A204.1 (cell line): ENCODE measurements at regions not wholly inside any gene's neighbourhood (a gene's known extent, or its start where the extent isn't known, plus 50 kb on each side); places are given as distances from the start of the nearest gene placed in this dataset.

Source experiments
- FAIRE-seq: peaks from 2 replicates; lab custom pipeline; 2012; peaks lifted over from hg19 to GRCh38; lab: Jason Lieb, UNC

GRCh38 chr4:138078751-138079520 is 163.2 kb downstream of the SLC7A11 start:
- no peak for FAIRE-seq

DNA sequence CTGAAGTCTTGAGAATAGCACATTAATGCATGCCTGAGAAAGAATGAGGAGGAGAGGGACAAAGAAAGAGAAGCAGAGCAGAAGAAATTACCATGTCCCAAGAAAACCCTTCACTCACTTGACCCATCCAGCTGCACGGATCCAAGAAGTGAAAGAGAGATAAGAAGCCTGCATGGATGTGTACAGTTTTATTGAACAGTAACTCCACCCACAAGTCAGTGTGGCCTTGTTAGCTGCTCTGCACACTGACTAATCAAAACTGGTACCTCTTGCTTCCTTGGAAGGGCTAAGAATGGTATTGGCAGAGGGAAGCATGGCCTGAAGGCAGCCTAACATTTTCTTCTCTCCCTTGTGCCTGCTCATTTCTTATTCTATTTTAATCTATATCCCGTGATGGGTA is 163.9 kb downstream of the SLC7A11 start:
- FAIRE-seq: no peak

DNA sequence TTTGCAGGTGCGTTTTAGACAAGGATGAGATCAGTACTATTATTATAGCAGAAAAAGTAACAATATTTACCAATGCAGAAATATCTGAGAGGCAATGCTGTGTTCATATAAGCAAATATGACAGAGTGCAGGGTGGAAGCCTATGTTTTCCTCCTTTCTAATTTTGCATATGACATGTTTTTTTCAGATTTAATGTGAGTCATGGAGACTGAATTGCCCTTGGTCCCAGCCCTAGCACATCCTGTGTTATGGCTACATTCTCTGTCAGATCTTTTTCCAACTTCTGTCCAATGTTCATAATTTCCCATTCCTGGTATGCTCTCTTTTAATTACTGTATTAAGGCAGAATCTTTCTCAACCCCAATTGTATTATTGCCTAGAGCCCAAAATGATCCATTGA is 165.6 kb downstream of the SLC7A11 start:
- no peak for FAIRE-seq

- FAIRE-seq: no peak
These were observed 171.3 kb downstream of the SLC7A11 start for GRCh38 chr4:138070816-138071215.

DNA sequence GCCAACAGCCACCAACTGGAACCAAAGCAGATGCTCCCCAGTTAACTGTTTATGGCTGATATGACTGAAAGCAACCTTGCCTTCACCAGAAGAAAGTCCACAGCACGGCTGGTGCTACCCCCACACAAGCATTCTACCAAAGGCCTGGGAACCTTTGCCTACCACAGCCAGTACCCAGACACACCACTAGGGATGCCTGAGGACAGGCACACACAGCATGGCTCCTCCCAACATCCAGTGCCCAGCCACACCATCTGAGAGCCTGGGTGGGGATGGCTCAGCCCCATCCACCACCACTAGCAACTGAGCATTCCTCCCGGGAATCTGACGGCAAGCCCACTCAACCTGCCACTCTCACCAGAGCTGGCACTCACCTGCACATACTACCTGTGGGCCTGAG is 178.6 kb downstream of the SLC7A11 start:
- FAIRE-seq: no peak

DNA sequence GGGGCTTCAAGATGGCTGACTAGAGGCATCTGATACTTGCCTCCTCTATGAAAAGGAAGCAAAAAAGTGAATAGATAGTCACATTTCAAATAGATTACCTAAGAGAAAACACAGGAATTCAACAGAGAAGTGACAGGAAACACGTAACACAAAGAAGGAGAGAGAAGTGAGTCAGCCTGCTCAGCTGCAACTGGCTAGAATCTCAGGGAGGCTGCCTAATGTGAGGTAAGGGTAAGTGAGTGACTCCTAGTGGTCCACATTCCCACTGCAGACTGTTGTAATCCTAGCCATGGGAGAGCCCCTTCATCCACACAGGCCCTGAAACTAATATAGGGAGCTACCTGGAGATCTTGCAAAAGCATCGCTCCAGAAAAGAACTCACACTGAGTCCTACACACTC is 179.2 kb downstream of the SLC7A11 start:
- no peak for FAIRE-seq

DNA sequence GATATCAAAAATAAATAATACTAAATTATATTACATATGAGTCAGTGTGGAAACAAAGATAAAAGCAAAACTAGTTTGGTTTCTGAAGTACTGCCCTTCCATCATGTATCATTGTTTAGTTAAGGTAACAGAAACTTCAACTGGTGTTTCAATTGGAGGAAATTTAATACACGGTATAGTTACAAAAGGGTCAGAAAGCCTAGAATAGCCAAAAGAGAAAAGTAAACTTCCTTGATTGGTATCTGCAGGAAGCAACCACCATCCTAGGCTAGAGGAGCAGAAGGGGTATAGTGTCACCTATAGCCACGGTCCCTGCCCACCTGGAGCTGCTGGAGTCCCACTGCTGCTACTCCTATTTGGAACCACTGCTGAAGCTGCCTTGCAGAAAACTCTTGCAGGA is 185.6 kb downstream of the SLC7A11 start:
- FAIRE-seq: no peak

DNA sequence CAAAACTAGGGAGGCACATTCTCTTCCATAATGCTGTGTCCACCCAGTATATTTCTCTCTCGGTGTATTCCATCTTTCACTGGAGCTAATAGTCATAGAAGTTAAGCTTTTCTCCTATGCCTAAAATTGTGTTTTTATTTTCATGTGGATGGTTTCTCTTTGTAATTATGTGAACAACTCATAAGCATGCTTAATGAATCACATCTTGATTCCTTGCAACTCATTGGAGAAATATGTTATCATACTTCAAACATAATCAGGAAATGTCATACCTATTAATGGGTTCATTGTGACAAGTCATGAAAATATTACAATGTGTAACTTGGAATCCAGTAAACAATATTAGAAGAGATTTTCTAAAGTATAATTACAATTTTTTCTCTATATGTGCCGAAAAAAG is 186.3 kb downstream of the SLC7A11 start:
- FAIRE-seq: no peak

DNA sequence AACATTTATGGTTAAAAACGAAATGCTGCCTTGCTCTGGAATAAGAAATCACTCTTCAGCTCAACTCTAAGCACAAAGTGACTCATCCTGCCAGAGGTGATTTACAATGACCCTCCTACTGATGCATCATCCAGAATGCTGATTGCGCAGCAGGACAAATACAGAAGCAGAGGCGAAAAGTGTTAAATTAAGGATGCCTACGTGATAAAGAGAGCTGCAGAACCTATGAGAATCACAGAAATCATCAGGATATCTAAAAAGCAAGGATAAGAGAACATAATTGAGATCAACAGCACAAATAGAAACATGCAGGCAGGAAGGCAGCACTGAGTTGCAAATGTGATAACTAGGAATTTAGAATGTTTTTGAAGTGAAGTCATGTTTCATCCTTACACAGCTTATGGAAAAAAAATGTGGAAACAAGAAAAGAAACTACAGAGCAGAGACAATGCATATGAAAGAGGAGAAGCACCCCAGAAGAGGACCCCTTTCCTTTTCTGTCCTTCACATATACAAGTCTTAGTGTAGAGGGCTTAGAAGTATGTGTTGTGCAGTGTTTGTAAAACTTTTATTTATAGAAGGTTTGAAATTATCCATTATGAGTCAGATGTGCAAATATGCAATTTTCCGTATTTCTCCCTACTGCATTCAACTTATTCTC is 188.4 kb downstream of the SLC7A11 start:
- no peak for FAIRE-seq

GRCh38 chr4:138052806-138053632 is 189.1 kb downstream of the SLC7A11 start:
- FAIRE-seq: no peak

- no peak for FAIRE-seq
These were observed 191.0 kb downstream of the SLC7A11 start for GRCh38 chr4:138051157-138051556.

DNA sequence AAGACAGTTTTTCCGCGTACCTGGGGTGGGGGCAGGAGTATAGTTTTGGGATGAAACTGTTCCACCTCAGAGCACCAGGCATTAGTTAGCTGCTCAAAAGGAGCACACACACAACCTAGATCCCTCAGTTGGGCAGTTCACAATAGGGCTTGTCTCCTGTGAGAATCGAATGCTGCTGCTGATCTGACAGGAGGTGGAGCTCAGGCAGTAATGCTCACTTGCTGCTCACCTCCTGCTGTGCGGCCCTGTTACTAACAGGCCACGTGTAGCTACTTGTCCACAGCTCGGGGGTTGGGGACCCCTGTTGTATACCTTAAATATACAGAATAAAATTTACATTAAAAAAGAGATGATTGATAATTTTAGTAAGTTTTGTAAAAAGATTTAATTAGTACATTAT is 191.5 kb downstream of the SLC7A11 start:
- no peak for FAIRE-seq

DNA sequence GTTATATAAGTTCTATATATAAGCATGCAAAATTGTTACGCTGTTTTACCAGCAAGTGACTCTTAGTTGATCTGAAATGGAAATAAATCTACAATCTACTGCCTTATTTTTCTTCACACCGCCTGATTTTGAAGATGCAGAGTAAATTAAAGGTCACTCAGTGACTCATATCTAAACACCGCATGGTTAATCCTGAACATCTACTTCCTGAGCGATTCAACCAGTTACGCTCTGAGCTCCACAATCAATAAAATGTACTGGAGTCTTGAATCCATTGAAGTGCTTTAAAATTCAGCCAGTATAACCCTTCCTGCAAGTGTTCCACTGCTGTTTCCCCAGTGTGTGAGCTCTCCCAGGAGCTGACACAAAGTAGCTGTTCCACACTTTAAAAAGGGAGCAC is 192.8 kb downstream of the SLC7A11 start:
- FAIRE-seq: no peak

GRCh38 chr4:138047290-138047689 is 194.9 kb downstream of the SLC7A11 start:
- no peak for FAIRE-seq

DNA sequence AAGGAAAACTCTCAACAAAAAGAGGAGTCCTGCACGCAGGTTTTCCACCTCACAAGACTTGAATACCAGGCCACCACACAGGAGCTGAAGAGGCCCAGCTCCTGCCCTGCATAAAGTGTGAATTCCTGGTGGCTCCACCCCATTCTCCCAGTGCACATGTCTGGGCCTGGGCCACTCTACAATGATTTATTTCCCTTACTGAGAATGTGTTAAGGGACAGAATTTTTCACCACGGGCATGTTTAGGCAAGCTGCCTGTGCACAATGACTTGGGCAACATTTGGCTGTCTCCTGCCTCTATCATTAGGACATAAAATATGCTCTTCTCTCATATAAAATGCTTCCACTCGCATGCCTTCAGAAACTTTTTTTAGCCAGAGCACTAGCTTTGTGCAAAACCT is 197.1 kb downstream of the SLC7A11 start:
- FAIRE-seq: no peak

- FAIRE-seq: no peak
These were observed 203.1 kb downstream of the SLC7A11 start for GRCh38 chr4:138039010-138039409.

DNA sequence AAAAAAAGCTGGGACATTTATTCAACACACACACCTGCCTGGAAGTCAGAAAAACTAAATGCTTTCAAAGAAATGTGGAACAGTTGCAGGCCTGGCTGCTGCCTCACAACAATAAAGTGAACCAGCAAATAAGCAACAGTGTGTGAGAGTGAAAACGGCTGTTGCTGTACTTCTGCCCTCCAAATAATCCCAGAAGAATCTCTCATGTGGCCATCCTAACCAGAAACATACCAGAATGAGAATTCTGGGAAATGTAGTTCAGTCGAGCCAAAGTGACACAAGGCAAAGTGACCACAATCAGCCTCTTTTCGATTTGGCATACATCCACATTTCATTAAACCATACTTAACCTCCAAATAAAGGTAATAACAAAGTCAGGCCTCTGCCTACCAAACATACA is 204.5 kb downstream of the SLC7A11 start:
- no peak for FAIRE-seq

DNA sequence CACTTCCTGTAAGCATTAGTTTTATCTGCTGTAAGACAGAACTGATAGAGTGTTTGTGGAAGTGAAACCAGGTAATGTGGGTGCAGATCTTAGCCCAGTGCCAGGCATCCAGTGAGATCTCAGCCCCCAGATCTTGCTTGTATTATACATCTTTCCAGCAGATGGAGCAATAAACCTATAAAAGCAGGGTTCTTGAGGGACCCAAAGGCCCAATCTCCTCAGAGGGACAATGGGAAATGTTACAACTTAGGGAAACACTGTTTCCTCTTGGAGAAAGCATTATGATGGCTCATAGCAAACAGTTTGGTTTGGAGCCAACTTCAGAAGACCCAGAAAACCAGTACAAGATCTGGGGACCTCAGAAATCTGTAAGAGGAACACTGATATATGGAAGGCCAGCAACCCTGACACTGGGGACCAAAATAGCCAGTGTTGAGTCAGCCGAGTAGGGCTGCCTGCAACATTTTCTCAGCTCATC is 206.3 kb downstream of the SLC7A11 start:
- no peak for FAIRE-seq

GRCh38 chr4:138034871-138035270 is 207.3 kb downstream of the SLC7A11 start:
- FAIRE-seq: no peak

DNA sequence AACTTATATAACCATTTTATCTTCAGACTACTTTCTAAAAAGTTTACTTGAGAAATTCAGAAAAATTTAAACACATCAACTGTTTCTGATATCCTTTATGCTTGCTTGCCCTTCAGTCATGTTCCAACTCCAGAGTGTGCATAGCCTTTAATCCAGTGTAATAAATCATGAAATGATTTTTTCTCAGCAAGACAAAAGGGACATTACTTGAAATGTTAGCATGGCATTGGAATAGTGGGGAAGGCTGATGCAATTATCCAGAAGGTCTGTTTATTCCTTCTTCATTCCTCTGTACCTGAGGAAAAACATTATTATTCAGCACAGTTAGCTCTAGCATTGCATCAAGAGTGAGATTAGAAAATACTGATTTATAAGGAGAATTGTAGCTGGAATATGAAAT is 209.9 kb downstream of the SLC7A11 start:
- FAIRE-seq: no peak

GRCh38 chr4:138030375-138030774 is 211.8 kb downstream of the SLC7A11 start:
- no peak for FAIRE-seq

- no peak for FAIRE-seq
These were observed 213.2 kb downstream of the SLC7A11 start for GRCh38 chr4:138028923-138029322.
